ELF-1 (cell line): ENCODE measurements at regions not wholly inside any gene's neighbourhood (a gene's known extent, or its start where the extent isn't known, plus 50 kb on each side); places are given as distances from the start of the nearest gene placed in this dataset.
"Not testable (repeated sequence)": the region's sequence is repeated elsewhere in the genome, so short reads cannot be mapped to it uniquely, and the experiment has no call there.

ENCODE experiments used
- DNase-seq: peaks from one replicate; pipeline ENCODE4 v3.0.0-alpha.2; 2016; ENCODE audit warnings: low read depth, low spot score

GRCh38 chr18:34942276-34942675 is 98.9 kb upstream of the MAPRE2 start:
- DNase-seq = no peak

DNA sequence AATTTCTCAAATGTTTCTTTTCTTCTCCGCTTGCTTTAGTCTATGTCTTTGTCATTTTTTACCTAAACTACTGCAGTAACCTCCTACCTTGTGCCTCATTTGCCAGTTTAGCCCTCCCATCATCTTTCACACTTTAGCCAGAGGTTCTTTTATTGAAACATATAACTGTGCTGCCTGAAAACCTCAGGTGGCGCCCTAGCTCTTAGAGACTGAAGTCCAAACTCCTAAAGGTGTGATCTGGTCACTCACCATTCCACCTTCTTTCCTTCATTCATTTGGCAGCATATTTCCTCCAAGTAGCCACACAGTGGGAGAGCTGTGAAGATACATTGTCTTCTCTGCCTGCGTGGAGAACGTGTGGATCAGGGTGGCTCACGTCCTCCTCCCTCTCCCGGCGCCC is 98.2 kb upstream of the MAPRE2 start:
- no peak for DNase-seq

GRCh38 chr18:34943587-34943986 is 97.6 kb upstream of the MAPRE2 start:
- no peak for DNase-seq

DNA sequence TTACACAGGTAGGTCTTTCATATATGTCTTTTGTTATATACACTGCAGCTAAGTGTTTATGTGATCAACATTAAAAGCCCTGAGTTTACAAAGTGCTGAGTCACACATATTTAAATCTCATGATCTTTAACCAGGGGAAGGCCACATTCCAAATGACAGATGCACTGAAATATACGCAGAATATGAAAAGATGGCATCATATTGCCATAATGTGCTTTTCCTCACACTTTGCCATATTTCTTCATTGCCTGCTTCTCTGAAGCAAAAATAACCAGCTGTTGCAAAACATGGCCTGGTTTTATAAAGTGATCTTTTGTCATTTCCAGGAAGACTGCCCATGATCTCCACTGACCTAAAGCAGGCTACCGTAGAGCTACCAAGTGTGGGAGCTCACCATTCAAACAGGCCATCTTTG is 93.5 kb upstream of the MAPRE2 start:
- no peak for DNase-seq

DNA sequence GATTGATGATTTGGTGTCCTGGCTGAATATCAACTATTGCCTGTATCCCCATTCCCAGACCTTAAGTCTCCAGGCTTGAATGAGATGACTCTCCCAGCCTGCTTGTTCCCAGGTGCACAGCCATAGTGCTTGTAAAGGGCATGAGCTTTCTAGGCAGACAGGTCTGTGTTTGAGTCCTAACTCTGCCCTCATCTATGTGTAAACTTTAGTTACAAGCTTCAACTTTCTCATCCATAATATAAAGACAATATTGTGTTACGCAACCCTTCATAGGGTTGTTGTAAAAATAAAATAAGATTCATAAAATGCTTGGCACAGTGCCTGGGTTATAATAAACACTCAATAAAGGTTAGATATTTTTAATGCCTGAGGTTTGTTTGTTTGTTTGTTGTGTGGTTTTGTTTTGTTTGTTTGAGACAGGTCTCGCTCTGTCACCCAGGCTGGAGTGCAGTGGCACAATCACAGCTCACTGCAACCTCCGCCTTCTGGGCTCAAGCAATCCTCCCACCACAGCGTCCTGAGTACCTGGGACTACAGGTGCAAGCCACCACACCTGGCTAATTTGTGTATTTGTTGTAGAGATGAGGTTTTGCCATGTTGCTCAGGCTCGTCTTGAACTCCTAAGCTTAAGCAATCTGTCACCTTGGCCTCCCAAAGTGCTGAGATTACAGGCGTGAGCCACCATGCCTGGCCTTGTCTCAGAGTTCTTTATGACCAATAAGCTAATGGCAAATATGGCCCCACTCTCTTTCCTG is 89.4 kb upstream of the MAPRE2 start:
- no peak for DNase-seq

DNA sequence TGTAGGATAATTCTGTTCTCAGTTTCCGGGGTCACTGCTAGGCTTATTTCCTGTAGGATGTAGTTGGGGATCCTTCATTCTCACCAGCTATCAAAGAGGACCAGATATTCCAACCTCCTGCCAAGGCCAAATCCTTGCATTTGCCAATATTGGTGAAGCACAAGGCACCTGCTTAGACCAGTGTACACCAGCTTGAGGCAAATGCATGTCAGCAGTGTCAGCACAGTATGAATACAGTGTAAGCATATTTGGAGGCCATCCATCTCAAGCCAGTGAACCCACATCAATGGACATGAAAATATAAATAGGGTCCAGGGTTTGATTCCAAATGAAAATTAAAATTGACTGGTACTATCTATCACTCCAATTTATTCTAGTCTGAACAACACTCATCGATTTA is 88.0 kb upstream of the MAPRE2 start:
- DNase-seq = no peak

DNA sequence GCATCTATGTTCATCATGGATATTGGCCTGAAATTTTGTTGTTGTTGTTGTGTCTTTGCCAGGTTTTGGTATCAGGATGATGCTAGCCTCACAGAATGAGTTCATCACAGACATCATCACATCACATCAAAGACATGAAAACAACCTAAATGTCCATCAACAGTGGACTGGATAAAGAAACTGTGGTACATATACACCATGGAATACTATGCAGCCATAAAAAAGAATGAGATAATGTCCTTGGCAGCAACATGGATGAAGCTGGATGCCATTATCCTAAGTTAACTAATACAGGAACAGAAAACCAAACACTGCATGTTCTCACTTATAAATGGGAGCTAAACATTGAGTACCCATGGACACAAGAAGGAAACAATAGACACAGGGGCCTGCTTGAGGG is 85.7 kb upstream of the MAPRE2 start:
- not testable (repeated sequence) for DNase-seq

DNA sequence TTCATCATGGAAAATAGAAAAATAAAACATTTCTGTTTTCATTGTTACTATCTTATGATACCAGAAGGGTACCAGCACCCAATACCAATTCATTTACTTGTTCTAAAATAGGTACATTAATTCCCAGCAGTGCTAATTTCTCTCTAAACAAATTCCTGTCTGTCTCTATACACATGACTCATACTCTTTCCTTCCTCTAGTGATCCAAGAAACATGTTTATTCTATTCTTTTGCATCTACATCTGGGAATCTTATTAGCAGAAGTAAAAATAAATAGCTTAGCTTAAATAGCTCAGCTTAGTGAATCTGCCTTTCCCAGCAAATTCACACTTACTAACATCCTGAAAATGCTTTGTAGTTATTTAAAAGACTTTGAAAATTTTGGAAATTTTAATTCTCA is 84.5 kb upstream of the MAPRE2 start:
- DNase-seq = no peak

DNA sequence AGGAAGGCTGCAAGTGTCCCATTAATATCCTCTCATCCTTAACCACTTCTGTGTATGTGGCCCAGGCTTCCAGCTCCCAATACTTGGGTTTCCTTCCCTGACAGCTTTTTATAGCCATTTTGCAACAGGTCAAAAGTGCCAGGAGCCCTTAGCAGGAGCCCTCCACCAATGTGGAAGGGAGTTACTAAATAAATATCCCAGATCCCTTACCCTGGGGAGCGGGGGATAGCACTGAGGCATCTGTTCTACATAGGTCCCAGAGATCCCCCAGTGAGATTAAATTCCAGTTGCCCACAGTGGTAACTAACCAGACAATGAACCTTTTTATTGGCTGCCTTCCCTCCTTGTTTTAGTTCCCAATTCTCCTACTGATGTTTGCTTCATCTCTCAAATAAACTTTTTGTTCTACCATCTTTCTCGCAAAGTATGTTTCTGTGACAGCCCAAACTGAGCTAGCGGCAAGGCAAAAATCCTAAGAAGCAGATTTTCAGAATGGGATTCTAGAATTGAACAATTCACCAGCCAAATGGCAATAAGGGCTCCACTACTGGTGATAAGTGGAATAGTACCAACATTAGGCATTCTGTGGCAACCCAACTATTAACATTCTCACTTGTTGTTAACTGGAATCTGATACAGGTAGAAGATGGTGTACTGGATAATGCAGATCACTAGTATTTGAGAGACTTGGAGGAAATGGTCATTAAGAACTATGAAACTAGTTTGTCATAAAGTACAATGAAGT is 83.9 kb upstream of the MAPRE2 start:
- DNase-seq = peak; percentile 9

- no peak for DNase-seq
Observed at GRCh38 chr18:34957864-34958259, 83.4 kb upstream of the MAPRE2 start.

GRCh38 chr18:34959211-34959829 is 81.9 kb upstream of the MAPRE2 start:
- DNase-seq = no peak

- no peak for DNase-seq
Observed at GRCh38 chr18:34959989-34960388, 81.2 kb upstream of the MAPRE2 start.

DNA sequence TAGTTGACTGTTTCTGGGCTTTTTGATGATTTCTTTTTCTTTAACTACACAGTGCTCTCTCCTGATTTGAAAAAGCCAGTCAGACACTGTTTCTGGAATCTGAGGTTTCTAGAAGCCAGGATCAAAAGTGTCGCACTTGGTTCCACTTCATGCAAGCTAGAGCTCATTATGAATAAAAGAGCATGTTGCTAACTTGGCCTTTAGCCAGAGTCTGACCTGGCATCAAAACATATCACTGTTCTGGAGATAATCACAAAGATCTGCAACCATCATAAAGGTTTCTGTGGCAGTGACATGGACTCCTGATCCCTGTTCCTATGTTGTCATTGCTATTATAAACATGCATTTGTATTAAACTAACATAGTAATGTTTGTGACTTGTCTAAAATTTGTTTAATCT is 76.1 kb upstream of the MAPRE2 start:
- DNase-seq = no peak

DNA sequence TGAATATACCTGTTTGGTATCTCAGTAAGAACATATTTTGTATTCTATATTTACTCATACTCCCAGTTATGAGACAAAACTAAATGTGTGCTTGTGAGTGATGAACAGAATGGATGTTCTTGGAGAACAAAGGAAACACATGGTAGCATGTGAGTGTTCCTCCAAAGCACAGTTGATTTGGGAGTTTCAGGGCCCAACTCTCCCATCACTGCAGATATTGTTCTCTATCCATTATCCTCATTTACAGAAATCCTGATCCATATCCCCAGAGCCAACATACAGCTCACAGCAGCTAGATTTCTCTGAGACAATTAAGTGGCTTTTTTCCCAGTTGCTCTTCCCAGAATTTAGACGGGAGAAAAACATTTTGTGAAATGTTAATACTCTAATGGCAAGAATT is 75.6 kb upstream of the MAPRE2 start:
- DNase-seq = no peak

GRCh38 chr18:34970106-34970505 is 71.1 kb upstream of the MAPRE2 start:
- no peak for DNase-seq

GRCh38 chr18:34971313-34971712 is 69.9 kb upstream of the MAPRE2 start:
- DNase-seq = no peak

GRCh38 chr18:34972765-34973414 is 68.3 kb upstream of the MAPRE2 start:
- DNase-seq = no peak

DNA sequence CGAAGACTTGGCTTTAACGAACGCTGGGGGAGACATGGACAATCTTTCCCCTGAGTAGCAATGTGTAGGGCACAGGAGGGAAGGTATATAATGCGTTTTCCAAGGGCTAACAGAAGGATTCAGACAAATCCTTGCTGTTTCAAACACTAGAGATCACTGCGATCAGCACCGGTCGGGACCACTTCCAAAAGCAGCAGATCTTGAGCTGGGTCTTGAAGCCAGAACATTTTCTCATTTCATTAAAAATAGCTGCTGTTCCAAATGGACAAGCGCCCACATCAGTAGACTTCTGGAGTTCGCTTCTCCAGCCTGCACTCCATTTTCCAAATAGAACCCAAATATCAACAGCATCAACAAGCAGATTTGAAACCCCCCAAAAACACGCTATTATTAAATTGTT is 65.1 kb upstream of the MAPRE2 start:
- DNase-seq = peak; percentile 8

DNA sequence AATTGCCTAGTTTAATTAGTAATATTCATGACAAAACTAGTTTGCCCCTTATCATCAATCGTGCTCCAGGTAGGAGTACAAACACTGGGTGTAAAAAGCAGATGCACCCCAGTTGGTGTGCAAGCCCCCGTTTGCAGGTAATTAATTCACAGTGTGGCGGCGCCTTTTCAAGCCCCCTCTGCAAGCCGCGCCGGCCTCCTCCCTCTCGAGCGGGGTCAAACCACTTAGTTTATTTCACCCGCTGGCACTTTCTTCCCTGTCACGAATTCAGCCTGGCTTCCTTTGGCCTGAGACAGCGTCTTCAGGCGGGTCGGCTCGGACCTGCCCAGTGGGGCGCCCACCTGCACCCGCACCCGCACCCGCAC is 64.7 kb upstream of the MAPRE2 start:
- no peak for DNase-seq

DNA sequence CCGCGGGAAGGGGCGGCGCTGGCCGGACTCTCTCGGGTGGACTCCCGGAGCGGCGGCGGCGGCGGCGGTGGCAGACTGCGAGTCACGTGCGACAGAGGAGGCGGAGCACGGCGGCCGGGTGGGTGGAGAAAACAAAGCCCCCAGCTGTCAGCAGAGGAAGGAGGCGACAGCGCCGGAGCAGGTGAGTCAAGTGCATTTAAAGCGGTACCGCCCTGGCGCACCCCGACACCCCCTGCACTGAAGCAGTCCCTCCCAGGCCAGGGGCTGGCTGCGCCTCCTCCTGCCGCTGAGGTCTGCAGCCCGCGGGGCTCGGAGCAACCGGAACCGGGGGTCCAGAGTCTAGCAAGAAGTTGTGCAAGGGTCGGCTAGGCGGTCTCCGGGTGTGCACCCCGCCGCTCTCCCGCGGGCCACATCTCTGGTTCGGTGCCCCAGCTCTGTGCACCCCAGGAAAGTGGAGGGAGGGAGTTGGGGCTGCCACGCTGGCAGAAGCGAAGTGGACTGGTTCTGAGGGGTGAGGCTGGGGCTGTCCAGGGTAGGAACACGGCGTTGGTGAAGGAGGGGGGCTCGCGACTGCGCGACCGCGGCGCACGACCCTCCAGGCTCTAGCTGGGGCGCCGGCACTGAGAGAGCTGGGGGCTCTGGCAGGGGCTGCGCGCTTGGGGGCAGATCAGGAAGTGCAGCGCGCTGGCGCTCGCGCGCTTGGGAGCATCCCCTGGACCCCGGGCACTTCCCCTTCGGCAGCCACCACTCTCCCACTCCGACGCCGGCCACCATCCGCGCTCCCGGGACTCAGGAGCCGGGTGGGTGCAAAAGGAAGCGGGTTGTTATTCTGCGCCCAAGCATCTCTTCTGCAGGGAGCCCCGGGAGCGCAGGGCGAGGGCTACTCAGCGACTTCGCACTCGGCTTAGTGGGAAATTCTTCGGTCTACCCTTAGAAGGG is 64.0 kb upstream of the MAPRE2 start:
- DNase-seq = peak; percentile 77

- peak; percentile 62 for DNase-seq
Observed at GRCh38 chr18:34977838-34978532, 63.2 kb upstream of the MAPRE2 start.
